HepG2 (cell line): ENCODE measurements at regions not wholly inside any gene's neighbourhood (a gene's known extent, or its start where the extent isn't known, plus 50 kb on each side); places are given as distances from the start of the nearest gene placed in this dataset.
"Not testable (repeated sequence)": the region's sequence is repeated elsewhere in the genome, so short reads cannot be mapped to it uniquely, and the experiment has no call there.

Experiments used
- ARNTL ChIP-seq: sonication (generic); formaldehyde crosslinking; IDR thresholded peaks from 2 replicates; pipeline ENCODE4 v1.4.0; 2020; ENCODE audit warnings: mild to moderate bottlenecking, missing genetic modification reagents
- FOXA1 ChIP-seq, 2 experiments: fragments of 450-650 bp in 1 of 2; sonication (generic) in 1 of 2; formaldehyde crosslinking in 1 of 2; IDR thresholded peaks; 2 replicates each; pipeline versions ENCODE4 v1.4.0 to v1.6.1; 2016 to 2020; ENCODE audit warnings: missing genetic modification reagents in 1 of 2
- KAT8 ChIP-seq: IDR thresholded peaks from 2 replicates; pipeline ENCODE4 v1.6.1; 2016; ENCODE audit warnings: missing genetic modification reagents, missing compliant biosample characterization
- SALL1 ChIP-seq: sonication (generic); formaldehyde crosslinking; IDR thresholded peaks from 2 replicates; pipeline ENCODE4 v1.8.0; 2022; ENCODE audit warnings: mild to moderate bottlenecking, missing genetic modification reagents
- SOX5 ChIP-seq: IDR thresholded peaks from 2 replicates; pipeline ENCODE4 v1.6.1; 2016; ENCODE audit warnings: borderline replicate concordance
- SOX6 ChIP-seq, 2 experiments: fragments of 450-650 bp in 1 of 2; sonication (generic) in 1 of 2; formaldehyde crosslinking in 1 of 2; IDR thresholded peaks; 2 replicates each; pipeline versions ENCODE4 v1.4.0 to v1.6.1; 2017 to 2020; ENCODE audit warnings: antibody characterized with exemption in 1 of 2, mild to moderate bottlenecking in 1 of 2, missing genetic modification reagents in 1 of 2
- TEAD3 ChIP-seq: optimal IDR thresholded peaks from 2 replicates; pipeline ENCODE3; 2016; ENCODE audit warnings: borderline replicate concordance
- ZIK1 ChIP-seq: sonication (generic); formaldehyde crosslinking; IDR thresholded peaks from 2 replicates; pipeline ENCODE4 v1.5.0; 2020; ENCODE audit warnings: mild to moderate bottlenecking, low read depth, missing genetic modification reagents, borderline replicate concordance
- ZNF619 ChIP-seq: sonication (generic); formaldehyde crosslinking; IDR thresholded peaks from 2 replicates; pipeline ENCODE4 v1.4.0; 2020; ENCODE audit warnings: mild to moderate bottlenecking, missing genetic modification reagents
- ZNF747 ChIP-seq: sonication (generic); formaldehyde crosslinking; IDR thresholded peaks from 2 replicates; pipeline ENCODE4 v1.8.1; 2023; ENCODE audit warnings: missing genetic modification reagents, mild to moderate bottlenecking, borderline replicate concordance
- ZNF792 ChIP-seq: IDR thresholded peaks from 2 replicates; pipeline ENCODE4 v1.6.1; 2016
- TF ChIP-seq, protein P1 (sequence below): IDR thresholded peaks from 2 replicates; pipeline ENCODE4 v1.4.0; 2020; ENCODE audit warnings: mild to moderate bottlenecking, missing genetic modification reagents
- TF ChIP-seq, protein P2 (sequence below): sonication (generic); formaldehyde crosslinking; IDR thresholded peaks from 2 replicates; pipeline ENCODE4 v1.4.0; 2020; ENCODE audit warnings: missing genetic modification reagents
- TF ChIP-seq, protein P3 (sequence below): sonication (generic); formaldehyde crosslinking; IDR thresholded peaks from 2 replicates; pipeline ENCODE4 v1.4.0; 2020; ENCODE audit warnings: missing genetic modification reagents
- TF ChIP-seq, protein P4 (sequence below): sonication (generic); formaldehyde crosslinking; IDR thresholded peaks from 2 replicates; pipeline ENCODE4 v1.4.0; 2020; ENCODE audit warnings: missing genetic modification reagents
- TF ChIP-seq, protein P5 (sequence below): sonication (generic); formaldehyde crosslinking; IDR thresholded peaks from 2 replicates; pipeline ENCODE4 v1.4.0; 2020; ENCODE audit warnings: mild to moderate bottlenecking, missing genetic modification reagents

DNA sequence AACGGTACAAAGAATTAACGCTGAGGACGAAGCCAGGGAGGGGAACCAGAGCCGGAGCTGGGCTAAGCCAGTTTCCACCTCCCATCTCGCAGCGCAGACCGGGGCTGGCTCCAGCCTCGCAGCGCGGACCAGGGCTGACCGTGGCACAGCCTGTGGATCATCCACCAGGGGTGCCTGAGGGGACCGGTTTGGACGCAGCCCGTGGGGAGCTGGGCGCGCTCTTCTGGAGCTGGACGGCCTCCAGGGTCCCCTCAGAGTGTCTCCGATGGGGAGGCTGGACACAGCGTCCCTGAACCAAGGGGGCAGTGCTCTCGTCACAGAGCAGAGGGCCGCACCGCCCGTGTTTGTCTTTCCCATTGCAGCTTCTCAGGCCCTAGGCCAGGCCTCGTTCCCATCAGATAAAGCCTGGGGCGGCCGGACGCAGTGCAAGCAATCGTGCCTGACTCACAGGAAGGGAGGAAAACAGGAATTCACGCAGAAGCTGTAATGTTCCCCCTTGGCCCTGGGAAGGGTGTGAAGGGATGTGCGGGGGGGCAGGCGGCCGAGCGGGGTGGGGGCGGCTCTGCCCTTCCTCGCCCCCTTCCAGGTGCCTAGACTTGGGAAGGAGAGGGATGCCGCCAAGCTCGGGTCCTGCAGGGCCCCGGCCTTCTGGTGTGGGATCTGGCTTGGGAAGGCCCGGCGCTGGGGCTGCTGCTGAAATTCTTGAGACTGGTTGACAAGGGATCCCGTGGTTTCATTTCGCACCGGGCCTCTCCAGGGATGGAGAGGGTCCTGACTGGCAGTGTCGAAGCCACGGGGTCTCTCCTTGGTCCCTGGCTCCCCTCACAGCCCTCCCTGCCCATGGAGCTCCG lies 148.1 kb upstream of the ZNF469 start (continued):
- TF ChIP-seq, protein P1, sequence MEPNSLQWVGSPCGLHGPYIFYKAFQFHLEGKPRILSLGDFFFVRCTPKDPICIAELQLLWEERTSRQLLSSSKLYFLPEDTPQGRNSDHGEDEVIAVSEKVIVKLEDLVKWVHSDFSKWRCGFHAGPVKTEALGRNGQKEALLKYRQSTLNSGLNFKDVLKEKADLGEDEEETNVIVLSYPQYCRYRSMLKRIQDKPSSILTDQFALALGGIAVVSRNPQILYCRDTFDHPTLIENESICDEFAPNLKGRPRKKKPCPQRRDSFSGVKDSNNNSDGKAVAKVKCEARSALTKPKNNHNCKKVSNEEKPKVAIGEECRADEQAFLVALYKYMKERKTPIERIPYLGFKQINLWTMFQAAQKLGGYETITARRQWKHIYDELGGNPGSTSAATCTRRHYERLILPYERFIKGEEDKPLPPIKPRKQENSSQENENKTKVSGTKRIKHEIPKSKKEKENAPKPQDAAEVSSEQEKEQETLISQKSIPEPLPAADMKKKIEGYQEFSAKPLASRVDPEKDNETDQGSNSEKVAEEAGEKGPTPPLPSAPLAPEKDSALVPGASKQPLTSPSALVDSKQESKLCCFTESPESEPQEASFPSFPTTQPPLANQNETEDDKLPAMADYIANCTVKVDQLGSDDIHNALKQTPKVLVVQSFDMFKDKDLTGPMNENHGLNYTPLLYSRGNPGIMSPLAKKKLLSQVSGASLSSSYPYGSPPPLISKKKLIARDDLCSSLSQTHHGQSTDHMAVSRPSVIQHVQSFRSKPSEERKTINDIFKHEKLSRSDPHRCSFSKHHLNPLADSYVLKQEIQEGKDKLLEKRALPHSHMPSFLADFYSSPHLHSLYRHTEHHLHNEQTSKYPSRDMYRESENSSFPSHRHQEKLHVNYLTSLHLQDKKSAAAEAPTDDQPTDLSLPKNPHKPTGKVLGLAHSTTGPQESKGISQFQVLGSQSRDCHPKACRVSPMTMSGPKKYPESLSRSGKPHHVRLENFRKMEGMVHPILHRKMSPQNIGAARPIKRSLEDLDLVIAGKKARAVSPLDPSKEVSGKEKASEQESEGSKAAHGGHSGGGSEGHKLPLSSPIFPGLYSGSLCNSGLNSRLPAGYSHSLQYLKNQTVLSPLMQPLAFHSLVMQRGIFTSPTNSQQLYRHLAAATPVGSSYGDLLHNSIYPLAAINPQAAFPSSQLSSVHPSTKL (CRISPR knock-in tag): peak; percentile 47
- TF ChIP-seq ZIK1 (peak; percentile 74; the same call in 1 of the 2 replicates), TEAD3 (CRISPR knock-in tag) (peak; percentile 5), SALL1 (CRISPR knock-in tag) (peak; percentile 58), KAT8 (CRISPR knock-in tag) (0 out of 2 replicates have a peak, but pooled peaks have one; percentile 29), SOX5 (CRISPR knock-in tag) (peak; percentile 32; the same call in 1 of the 2 replicates), SOX6 (CRISPR knock-in tag; IDR thresholded peaks at IDR 0.05) (peak; percentile 33), ARNTL (CRISPR knock-in tag) (peak; percentile 38), ZNF747 (CRISPR knock-in tag) (peak; percentile 38; the same call in 1 of the 2 replicates), ZNF792 (CRISPR knock-in tag) (peak; percentile 29; the same call in 1 of the 2 replicates), FOXA1 (CRISPR knock-in tag; IDR thresholded peaks at IDR 0.05) (peak; percentile 60; the same call in 1 of the 2 replicates), ZNF619 (CRISPR knock-in tag) (peak; percentile 51; the same call in 1 of the 2 replicates)
- TF ChIP-seq, protein P2, sequence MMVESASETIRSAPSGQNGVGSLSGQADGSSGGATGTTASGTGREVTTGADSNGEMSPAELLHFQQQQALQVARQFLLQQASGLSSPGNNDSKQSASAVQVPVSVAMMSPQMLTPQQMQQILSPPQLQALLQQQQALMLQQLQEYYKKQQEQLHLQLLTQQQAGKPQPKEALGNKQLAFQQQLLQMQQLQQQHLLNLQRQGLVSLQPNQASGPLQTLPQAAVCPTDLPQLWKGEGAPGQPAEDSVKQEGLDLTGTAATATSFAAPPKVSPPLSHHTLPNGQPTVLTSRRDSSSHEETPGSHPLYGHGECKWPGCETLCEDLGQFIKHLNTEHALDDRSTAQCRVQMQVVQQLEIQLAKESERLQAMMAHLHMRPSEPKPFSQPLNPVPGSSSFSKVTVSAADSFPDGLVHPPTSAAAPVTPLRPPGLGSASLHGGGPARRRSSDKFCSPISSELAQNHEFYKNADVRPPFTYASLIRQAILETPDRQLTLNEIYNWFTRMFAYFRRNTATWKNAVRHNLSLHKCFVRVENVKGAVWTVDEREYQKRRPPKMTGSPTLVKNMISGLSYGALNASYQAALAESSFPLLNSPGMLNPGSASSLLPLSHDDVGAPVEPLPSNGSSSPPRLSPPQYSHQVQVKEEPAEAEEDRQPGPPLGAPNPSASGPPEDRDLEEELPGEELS (CRISPR knock-in tag): peak; percentile 71
- TF ChIP-seq SOX6, FOXA1 (IDR thresholded peaks at IDR 0.05): not testable (repeated sequence)
- TF ChIP-seq, protein P3, sequence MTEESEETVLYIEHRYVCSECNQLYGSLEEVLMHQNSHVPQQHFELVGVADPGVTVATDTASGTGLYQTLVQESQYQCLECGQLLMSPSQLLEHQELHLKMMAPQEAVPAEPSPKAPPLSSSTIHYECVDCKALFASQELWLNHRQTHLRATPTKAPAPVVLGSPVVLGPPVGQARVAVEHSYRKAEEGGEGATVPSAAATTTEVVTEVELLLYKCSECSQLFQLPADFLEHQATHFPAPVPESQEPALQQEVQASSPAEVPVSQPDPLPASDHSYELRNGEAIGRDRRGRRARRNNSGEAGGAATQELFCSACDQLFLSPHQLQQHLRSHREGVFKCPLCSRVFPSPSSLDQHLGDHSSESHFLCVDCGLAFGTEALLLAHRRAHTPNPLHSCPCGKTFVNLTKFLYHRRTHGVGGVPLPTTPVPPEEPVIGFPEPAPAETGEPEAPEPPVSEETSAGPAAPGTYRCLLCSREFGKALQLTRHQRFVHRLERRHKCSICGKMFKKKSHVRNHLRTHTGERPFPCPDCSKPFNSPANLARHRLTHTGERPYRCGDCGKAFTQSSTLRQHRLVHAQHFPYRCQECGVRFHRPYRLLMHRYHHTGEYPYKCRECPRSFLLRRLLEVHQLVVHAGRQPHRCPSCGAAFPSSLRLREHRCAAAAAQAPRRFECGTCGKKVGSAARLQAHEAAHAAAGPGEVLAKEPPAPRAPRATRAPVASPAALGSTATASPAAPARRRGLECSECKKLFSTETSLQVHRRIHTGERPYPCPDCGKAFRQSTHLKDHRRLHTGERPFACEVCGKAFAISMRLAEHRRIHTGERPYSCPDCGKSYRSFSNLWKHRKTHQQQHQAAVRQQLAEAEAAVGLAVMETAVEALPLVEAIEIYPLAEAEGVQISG: peak; percentile 20; the same call in 1 of the 2 replicates
- TF ChIP-seq, protein P4, sequence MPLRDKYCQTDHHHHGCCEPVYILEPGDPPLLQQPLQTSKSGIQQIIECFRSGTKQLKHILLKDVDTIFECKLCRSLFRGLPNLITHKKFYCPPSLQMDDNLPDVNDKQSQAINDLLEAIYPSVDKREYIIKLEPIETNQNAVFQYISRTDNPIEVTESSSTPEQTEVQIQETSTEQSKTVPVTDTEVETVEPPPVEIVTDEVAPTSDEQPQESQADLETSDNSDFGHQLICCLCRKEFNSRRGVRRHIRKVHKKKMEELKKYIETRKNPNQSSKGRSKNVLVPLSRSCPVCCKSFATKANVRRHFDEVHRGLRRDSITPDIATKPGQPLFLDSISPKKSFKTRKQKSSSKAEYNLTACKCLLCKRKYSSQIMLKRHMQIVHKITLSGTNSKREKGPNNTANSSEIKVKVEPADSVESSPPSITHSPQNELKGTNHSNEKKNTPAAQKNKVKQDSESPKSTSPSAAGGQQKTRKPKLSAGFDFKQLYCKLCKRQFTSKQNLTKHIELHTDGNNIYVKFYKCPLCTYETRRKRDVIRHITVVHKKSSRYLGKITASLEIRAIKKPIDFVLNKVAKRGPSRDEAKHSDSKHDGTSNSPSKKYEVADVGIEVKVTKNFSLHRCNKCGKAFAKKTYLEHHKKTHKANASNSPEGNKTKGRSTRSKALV (CRISPR knock-in tag): 0 out of 2 replicates have a peak, but pooled peaks have one; percentile 59
- TF ChIP-seq, protein P5, sequence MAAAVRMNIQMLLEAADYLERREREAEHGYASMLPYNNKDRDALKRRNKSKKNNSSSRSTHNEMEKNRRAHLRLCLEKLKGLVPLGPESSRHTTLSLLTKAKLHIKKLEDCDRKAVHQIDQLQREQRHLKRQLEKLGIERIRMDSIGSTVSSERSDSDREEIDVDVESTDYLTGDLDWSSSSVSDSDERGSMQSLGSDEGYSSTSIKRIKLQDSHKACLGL (CRISPR knock-in tag): 0 out of 2 replicates have a peak, but pooled peaks have one; percentile 22
